Spleen (tissue), 11 donors: ENCODE measurements at regions not wholly inside any gene's neighbourhood (a gene's known extent, or its start where the extent isn't known, plus 50 kb on each side); places are given as distances from the start of the nearest gene placed in this dataset.

ENCODE experiments used
- DNase-seq: peaks from one replicate; pipeline ENCODE4 v3.0.0-alpha.2; 2020
- H3K27ac ChIP-seq, 8 donors: fragments of 200-600 bp; sonication (generic) in 7 of 8; 1 replicate in 4 of 8; 2 replicates in 4 of 8; pipeline versions ENCODE4 v1.5.0 to v1.8.0; 2016 to 2021; ENCODE audit warnings: inconsistent platforms in 4 of 8, mild to moderate bottlenecking in 4 of 8, moderate library complexity in 1 of 8
- H3K27me3 ChIP-seq, 7 donors: fragments of 200-600 bp; sonication (generic) in 6 of 7; replicated peaks in 1 of 7; 1 replicate in 4 of 7; 2 replicates in 3 of 7; pipeline versions ENCODE4 v1.5.0 to v1.8.0; 2016 to 2021; ENCODE audit warnings: inconsistent platforms in 3 of 7, mild to moderate bottlenecking in 1 of 7
- H3K36me3 ChIP-seq, 6 donors: fragments of 200-600 bp; sonication (generic) in 5 of 6; 1 replicate in 4 of 6; 2 replicates in 2 of 6; pipeline versions ENCODE4 v1.5.0 to v1.8.0; 2016 to 2021; ENCODE audit warnings: inconsistent platforms in 2 of 6
- H3K4me1 ChIP-seq, 6 donors: fragments of 200-600 bp; sonication (generic) in 5 of 6; 1 replicate in 3 of 6; 2 replicates in 3 of 6; pipeline versions ENCODE4 v1.5.0 to v1.8.0; 2016 to 2021; ENCODE audit warnings: inconsistent platforms in 3 of 6
- H3K4me3 ChIP-seq, 8 donors: fragments of 200-600 bp; sonication (generic) in 7 of 8; 1 replicate in 4 of 8; 2 replicates in 4 of 8; pipeline versions ENCODE4 v1.5.0 to v1.8.0; 2016 to 2021; ENCODE audit warnings: inconsistent platforms in 4 of 8, mild to moderate bottlenecking in 4 of 8, moderate library complexity in 2 of 8
- H3K9me3 ChIP-seq, 8 donors: fragments of 200-600 bp; sonication (generic) in 7 of 8; 1 replicate in 4 of 8; 2 replicates in 4 of 8; pipeline versions ENCODE4 v1.5.0 to v1.8.0; 2016 to 2021; ENCODE audit warnings: inconsistent platforms in 4 of 8
- POLR2A ChIP-seq, 3 donors: fragments of 450-650 bp; IDR thresholded peaks; one replicate each; pipeline ENCODE4 v1.5.1; 2017; ENCODE audit warnings: antibody characterized with exemption in 3 of 3, mild to moderate bottlenecking in 1 of 3
- POLR2AphosphoS5 ChIP-seq, 3 donors: sonication (generic); formaldehyde crosslinking; IDR thresholded peaks; one replicate each; pipeline ENCODE4 v1.5.1; 2017; ENCODE audit warnings: antibody characterized with exemption in 3 of 3
- WGBS, 5 donors: extraction: QIAGEN DNeasy Blood & Tissue Kit in 3 of 5; methylation state at CpG; one replicate each; pipeline versions ENCODE4 v1.1.5 to v1.1.7; 2013 to 2018; 5-methylcytosine and 5-hydroxymethylcytosine counted together
- intact Hi-C: fragments of 100-400 bp; cut with DNase I; formaldehyde crosslinking; loops from one replicate; pipeline ENCODE4 v1.15.0; 2023; ENCODE audit warnings: low total_unique reads
- TF ChIP-seq, protein P1 (sequence below), 11 experiments: fragments of 200-600 bp in 7 of 11; fragments of 450-650 bp in 4 of 11; sonication (generic) in 4 of 11; IDR thresholded peaks in 8 of 11; conservative IDR thresholded peaks in 3 of 11; 1 replicate in 7 of 11; 2 replicates in 4 of 11; pipeline versions ENCODE4 v1.4.0 to v1.8.0; 2016 to 2021; ENCODE audit warnings: antibody characterized with exemption in 11 of 11, inconsistent platforms in 4 of 11, mild to moderate bottlenecking in 1 of 11
- donor health status: healthy with polysubstance abuse.
- donor health status: DM: no; HTN: no; CAD: no; lungs with moderate emphysema.
- donor health status: DM: no; HTN: no; CAD: no.
- donor health status: Bipolar disorder and iron deficiency.
- donor health status: healthy.
- donor health status: DM: no; HTN: no; CAD: no.
- donor health status: DM: yes; HTN: yes; CAD: no.

DNA sequence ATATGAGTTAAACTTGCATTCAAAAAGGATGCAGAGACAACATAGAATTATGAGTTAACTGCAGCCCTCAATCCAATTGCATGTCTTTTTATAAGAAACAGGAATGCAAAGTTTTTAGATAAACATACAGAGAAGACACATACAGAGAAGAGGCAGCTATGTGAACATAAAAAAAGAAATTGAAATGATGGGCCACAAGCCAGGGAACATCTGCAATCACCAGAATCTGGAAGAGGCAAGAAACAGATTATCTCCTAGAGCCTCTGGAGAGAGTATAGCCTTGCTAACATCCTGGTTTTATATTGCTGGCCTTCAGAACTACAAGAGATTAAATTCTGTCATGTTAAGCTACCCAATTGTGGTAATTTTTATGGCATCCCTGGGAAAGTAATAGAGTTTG is 257.2 kb upstream of the EYS start:
- Histone ChIP-seq H3K9me3 (peaks cover 0 to 13% (median 0%) of the 10 kb centered on the region in 8 donors), H3K36me3 (no peaks in the 10 kb centered on the region), H3K4me1 (no peaks in the 10 kb centered on the region), H3K27ac (no peak overlapping the region), H3K27me3 (no peaks in the 10 kb centered on the region), H3K4me3 (no peak overlapping the region)
- TF ChIP-seq POLR2AphosphoS5 (IDR thresholded peaks at IDR 0.05) (no peak), POLR2A (IDR thresholded peaks at IDR 0.05) (no peak)
- TF ChIP-seq, protein P1, sequence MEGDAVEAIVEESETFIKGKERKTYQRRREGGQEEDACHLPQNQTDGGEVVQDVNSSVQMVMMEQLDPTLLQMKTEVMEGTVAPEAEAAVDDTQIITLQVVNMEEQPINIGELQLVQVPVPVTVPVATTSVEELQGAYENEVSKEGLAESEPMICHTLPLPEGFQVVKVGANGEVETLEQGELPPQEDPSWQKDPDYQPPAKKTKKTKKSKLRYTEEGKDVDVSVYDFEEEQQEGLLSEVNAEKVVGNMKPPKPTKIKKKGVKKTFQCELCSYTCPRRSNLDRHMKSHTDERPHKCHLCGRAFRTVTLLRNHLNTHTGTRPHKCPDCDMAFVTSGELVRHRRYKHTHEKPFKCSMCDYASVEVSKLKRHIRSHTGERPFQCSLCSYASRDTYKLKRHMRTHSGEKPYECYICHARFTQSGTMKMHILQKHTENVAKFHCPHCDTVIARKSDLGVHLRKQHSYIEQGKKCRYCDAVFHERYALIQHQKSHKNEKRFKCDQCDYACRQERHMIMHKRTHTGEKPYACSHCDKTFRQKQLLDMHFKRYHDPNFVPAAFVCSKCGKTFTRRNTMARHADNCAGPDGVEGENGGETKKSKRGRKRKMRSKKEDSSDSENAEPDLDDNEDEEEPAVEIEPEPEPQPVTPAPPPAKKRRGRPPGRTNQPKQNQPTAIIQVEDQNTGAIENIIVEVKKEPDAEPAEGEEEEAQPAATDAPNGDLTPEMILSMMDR (IDR thresholded peaks at IDR 0.05 in 8 of 11, conservative IDR thresholded peaks at IDR 0.05 in 3 of 11): no peak
- no peak for DNase-seq
- intact Hi-C loops: no loop called here

DNA sequence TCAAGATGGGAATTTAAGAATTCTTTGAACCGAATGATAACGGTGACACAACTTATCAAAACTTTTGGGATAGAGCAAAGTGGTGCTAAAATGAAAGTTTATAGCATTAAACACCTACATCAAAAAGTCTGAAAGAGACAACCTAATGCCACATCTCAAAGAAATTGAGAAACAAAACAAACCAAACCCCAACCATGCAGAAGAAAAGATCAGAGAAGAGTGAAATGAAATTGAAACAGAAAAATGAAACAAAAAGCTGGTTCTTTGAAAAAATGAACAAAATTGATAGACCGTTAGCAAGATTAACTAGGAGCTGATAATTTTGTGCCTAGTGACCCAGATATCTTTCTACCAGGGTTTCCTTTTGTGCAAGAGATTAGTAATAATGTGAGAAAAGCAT is 248.0 kb upstream of the EYS start:
- WGBS, 5 donors: 83 to 95% (median 89%) methylated on average over 3 of the region's 3 CpGs
- TF ChIP-seq POLR2A (IDR thresholded peaks at IDR 0.05): no peak
- no peak for TF ChIP-seq POLR2AphosphoS5 (IDR thresholded peaks at IDR 0.05)
- TF ChIP-seq, protein P1 (IDR thresholded peaks at IDR 0.05 in 8 of 11, conservative IDR thresholded peaks at IDR 0.05 in 3 of 11): no peak
- Histone ChIP-seq H3K27me3 (no peaks in the 10 kb centered on the region), H3K36me3 (no peaks in the 10 kb centered on the region), H3K27ac (no peak overlapping the region), H3K9me3 (peaks cover 0 to 3% (median 0%) of the 10 kb centered on the region in 8 donors), H3K4me1 (no peaks in the 10 kb centered on the region), H3K4me3 (no peak overlapping the region)
- DNase-seq: no peak
- intact Hi-C loops: no loop called here

DNA sequence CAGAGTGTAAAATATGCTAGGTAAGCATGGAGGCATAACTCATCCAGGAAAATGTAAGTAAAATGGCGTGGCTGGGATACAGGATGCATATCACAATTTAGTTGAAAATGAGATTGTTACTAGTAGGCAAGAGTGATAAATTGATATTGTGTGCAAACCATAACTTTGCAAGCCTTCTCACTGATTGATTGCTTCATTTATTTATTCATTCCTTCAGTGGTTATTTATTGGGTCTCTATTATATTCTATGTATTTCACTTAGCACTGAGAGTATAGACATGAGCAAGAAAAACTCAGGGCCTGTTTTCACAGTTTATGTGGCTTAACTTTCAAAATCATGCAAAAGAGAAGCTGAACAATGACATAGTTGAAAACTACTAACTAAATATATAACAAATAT is 241.0 kb upstream of the EYS start:
- TF ChIP-seq POLR2AphosphoS5 (IDR thresholded peaks at IDR 0.05): no peak
- TF ChIP-seq POLR2A (IDR thresholded peaks at IDR 0.05): no peak
- TF ChIP-seq, protein P1 (IDR thresholded peaks at IDR 0.05 in 8 of 11, conservative IDR thresholded peaks at IDR 0.05 in 3 of 11): no peak
- 77 to 94% (median 84%) methylated on average over 1 of the region's 1 CpG for WGBS, 5 donors

DNA sequence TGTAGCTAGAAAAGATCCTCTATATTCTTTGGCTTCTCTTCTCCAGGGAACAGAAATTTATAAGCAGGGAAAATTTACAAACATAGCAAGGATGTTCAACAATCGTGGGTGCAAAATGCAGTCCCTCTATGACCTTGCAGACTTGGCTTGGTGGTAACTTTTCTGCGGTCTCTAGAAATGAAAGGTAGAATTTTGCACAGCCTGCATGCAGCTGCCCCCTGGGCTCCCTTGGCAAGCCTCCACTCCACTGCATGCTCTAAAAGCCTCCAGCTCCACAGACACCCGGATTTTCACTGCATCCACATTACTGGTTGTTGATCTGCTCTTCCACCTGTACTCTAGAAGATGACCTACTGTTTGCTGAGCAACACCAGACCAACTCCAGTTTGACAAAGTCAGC is 236.5 kb upstream of the EYS start:
- 59 to 79% (median 71%) methylated on average over 3 of the region's 3 CpGs for WGBS, 5 donors
- Histone ChIP-seq H3K4me3 (no peak overlapping the region), H3K4me1 (no peaks in the 10 kb centered on the region), H3K36me3 (no peaks in the 10 kb centered on the region), H3K9me3 (peaks cover 0 to 23% (median 4%) of the 10 kb centered on the region in 8 donors), H3K27me3 (no peaks in the 10 kb centered on the region), H3K27ac (no peak overlapping the region)
- no peak for DNase-seq
- TF ChIP-seq, protein P1 (IDR thresholded peaks at IDR 0.05 in 8 of 11, conservative IDR thresholded peaks at IDR 0.05 in 3 of 11): no peak
- TF ChIP-seq POLR2AphosphoS5 (IDR thresholded peaks at IDR 0.05): no peak
- TF ChIP-seq POLR2A (IDR thresholded peaks at IDR 0.05): no peak
- intact Hi-C loops: no loop called here

More for the DNA sequence above, 241.0 kb upstream of the EYS start:
- Histone ChIP-seq H3K36me3 (no peaks in the 10 kb centered on the region), H3K27me3 (no peaks in the 10 kb centered on the region), H3K4me1 (no peaks in the 10 kb centered on the region), H3K9me3 (peaks cover 0 to 8% (median 0%) of the 10 kb centered on the region in 8 donors), H3K4me3 (no peak overlapping the region), H3K27ac (no peak overlapping the region)
- intact Hi-C loops: no loop called here
- no peak for DNase-seq
